ENCODE measurements at regions not wholly inside any gene's neighbourhood (a gene's known extent, or its start where the extent isn't known, plus 50 kb on each side); places are given as distances from the start of the nearest gene placed in this dataset.

- Histone ChIP-seq H3K9me2 (ENCODE audit: insufficient read depth) (0 out of 2 replicates have a peak, but pooled peaks cover 4% of the 10 kb centered on the region), H3K4me3 (no peak overlapping the region), H3K4me1 (ENCODE audit: insufficient read depth) (no peaks in the 10 kb centered on the region), H3K27ac (ENCODE audit: low read depth) (no peak overlapping the region), H2AFZ (0 out of 2 replicates have a peak overlapping the region, but pooled peaks have one; percentile 43), H3K4me2 (no peak overlapping the region), H3F3A (replicated peaks; ENCODE audit: low read depth) (no peaks in the 10 kb centered on the region), H3K27me3 (ENCODE audit: insufficient read depth) (no peaks in the 10 kb centered on the region), H3K79me2 (replicated peaks; ENCODE audit: insufficient read depth) (no peaks in the 10 kb centered on the region), H4K20me1 (replicated peaks; ENCODE audit: insufficient read depth) (no peaks in the 10 kb centered on the region), H3K36me3 (ENCODE audit: insufficient read depth) (no peaks in the 10 kb centered on the region)
- Mint-ChIP-seq H3K27ac (no peak overlapping the region), H3K4me3 (no peak overlapping the region), H3K4me1 (peaks cover 7% of the 10 kb centered on the region; the same call in 2 of the 3 replicates), H3K9me3 (peaks cover 21% of the 10 kb centered on the region; the same call in 2 of the 3 replicates), H3K36me3 (ENCODE audit: low read depth) (peaks cover 3% of the 10 kb centered on the region; the same call in 2 of the 3 replicates), H3K27me3 (ENCODE audit: insufficient read depth, low read depth, poor library complexity) (no peaks in the 10 kb centered on the region)
- TF ChIP-seq JUNB (IDR thresholded peaks at IDR 0.05; ENCODE audit: unreplicated experiment) (no peak), NANOG (IDR thresholded peaks at IDR 0.05; ENCODE audit: borderline replicate concordance) (no peak), ZNF462 (CRISPR knock-in tag; IDR thresholded peaks at IDR 0.05) (no peak)
- DNase-seq (ENCODE audit: low spot score): no peak
- ATAC-seq: no peak
Observed at GRCh38 chr16:51697454-51697853, 546.4 kb upstream of the SALL1 start.

DNA sequence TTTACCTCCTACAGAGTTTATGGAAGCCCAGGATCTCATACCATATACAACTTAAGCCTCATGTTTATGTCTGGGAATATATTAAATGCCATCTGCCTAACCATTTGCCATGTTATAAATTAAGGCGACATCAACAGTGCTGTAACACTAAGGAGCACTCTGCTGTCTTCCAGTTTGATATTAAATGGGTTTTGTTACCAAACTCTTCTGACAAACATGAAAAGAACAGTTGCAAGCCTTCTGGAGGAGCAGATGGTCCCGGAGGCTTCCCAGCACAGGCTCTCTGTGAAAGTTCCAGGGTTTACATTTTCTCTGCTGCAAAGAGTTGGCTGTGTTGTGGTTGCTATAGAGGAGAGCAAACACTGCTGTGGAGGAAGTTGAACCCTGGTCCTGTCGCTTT is 545.3 kb upstream of the SALL1 start:
- H3K36me3 Mint-ChIP-seq (ENCODE audit: low read depth): peaks cover 8% of the 10 kb centered on the region; the same call in 2 of the 3 replicates
- H3K9me2 ChIP-seq (ENCODE audit: insufficient read depth): 0 out of 2 replicates have a peak, but pooled peaks cover 4% of the 10 kb centered on the region
- no peaks in the 10 kb centered on the region for H3K79me2 ChIP-seq (replicated peaks; ENCODE audit: insufficient read depth)
- 0 out of 2 replicates have a peak, but pooled peaks cover under 1% of the 10 kb centered on the region for H3K36me3 ChIP-seq (ENCODE audit: insufficient read depth)
- H3K4me1 Mint-ChIP-seq: peaks cover 7% of the 10 kb centered on the region; the same call in 2 of the 3 replicates
- H3K9me3 Mint-ChIP-seq: peaks cover 26% of the 10 kb centered on the region; the same call in 2 of the 3 replicates
- no peaks in the 10 kb centered on the region for H3K4me1 ChIP-seq (ENCODE audit: insufficient read depth)
- no peak overlapping the region for H3K27ac ChIP-seq (ENCODE audit: low read depth)
- peak overlapping the region; percentile 7; the same call in 1 of the 2 replicates for H2AFZ ChIP-seq
- H3K4me3 Mint-ChIP-seq: no peak overlapping the region
- no peak for DNase-seq (ENCODE audit: low spot score)
- H3K27me3 ChIP-seq (ENCODE audit: insufficient read depth): no peaks in the 10 kb centered on the region
- no peak overlapping the region for H3K4me3 ChIP-seq
- no peaks in the 10 kb centered on the region for H3F3A ChIP-seq (replicated peaks; ENCODE audit: low read depth)
- no peak overlapping the region for H3K4me2 ChIP-seq
- no peak overlapping the region for H3K27ac Mint-ChIP-seq
- no peak for ATAC-seq
- no peaks in the 10 kb centered on the region for H3K27me3 Mint-ChIP-seq (ENCODE audit: insufficient read depth, low read depth, poor library complexity)
- no peaks in the 10 kb centered on the region for H4K20me1 ChIP-seq (replicated peaks; ENCODE audit: insufficient read depth)
- no peak for TF ChIP-seq NANOG (IDR thresholded peaks at IDR 0.05; ENCODE audit: borderline replicate concordance)
- TF ChIP-seq ZNF114 (CRISPR knock-in tag; IDR thresholded peaks at IDR 0.05): no peak
- no peak for TF ChIP-seq EZH2phosphoT487 (IDR thresholded peaks at IDR 0.05; ENCODE audit: unreplicated experiment)
- no peak for TF ChIP-seq POLR2AphosphoS5 (IDR thresholded peaks at IDR 0.05; ENCODE audit: low read depth)
- TF ChIP-seq, protein P1, sequence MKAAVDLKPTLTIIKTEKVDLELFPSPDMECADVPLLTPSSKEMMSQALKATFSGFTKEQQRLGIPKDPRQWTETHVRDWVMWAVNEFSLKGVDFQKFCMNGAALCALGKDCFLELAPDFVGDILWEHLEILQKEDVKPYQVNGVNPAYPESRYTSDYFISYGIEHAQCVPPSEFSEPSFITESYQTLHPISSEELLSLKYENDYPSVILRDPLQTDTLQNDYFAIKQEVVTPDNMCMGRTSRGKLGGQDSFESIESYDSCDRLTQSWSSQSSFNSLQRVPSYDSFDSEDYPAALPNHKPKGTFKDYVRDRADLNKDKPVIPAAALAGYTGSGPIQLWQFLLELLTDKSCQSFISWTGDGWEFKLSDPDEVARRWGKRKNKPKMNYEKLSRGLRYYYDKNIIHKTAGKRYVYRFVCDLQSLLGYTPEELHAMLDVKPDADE (IDR thresholded peaks at IDR 0.05): no peak
- no peak for TF ChIP-seq EZH2 (IDR thresholded peaks at IDR 0.05; ENCODE audit: low read depth, unreplicated experiment)
- no peak for TF ChIP-seq CREB1 (CRISPR knock-in tag; IDR thresholded peaks at IDR 0.05; ENCODE audit: low read depth)
- TF ChIP-seq JUNB (IDR thresholded peaks at IDR 0.05; ENCODE audit: unreplicated experiment): no peak
- no peak for TF ChIP-seq STAT1 (IDR thresholded peaks at IDR 0.05; ENCODE audit: unreplicated experiment)
- no peak for TF ChIP-seq REST (IDR thresholded peaks at IDR 0.05; ENCODE audit: unreplicated experiment)
